CD8-positive, alpha-beta memory T cell (primary cell): ENCODE measurements at regions not wholly inside any gene's neighbourhood (a gene's known extent, or its start where the extent isn't known, plus 50 kb on each side); places are given as distances from the start of the nearest gene placed in this dataset.

Source experiments
- CTCF ChIA-PET: fragments of 350-600 bp; sonication (Branson Sonifier 250); formaldehyde crosslinking; loops from one replicate; lab custom pipeline; 2021; ENCODE audit warnings: antibody characterized with exemption; lab: Charles Lee
- POLR2A ChIA-PET: fragments of 350-600 bp; sonication (Branson Sonifier 250); formaldehyde crosslinking; loops from one replicate; lab custom pipeline; 2021; ENCODE audit warnings: antibody characterized with exemption; lab: Charles Lee
- DNase-seq, 5 donors: peaks; one replicate each; pipeline versions ENCODE4 v3.0.0 to v3.0.0-alpha.2; 2020 to 2022; ENCODE audit warnings: mixed read lengths in 1 of 5
- H3K27ac ChIP-seq: one replicate; pipeline ENCODE4 v1.7.0; 2013; ENCODE audit warnings: low read depth, mild to moderate bottlenecking, low read length, moderate library complexity
- H3K27me3 ChIP-seq: 2 replicates; pipeline ENCODE4 v1.7.0; 2013; ENCODE audit warnings: low read length, mild to moderate bottlenecking; ENCODE audit not compliant: insufficient read depth, poor library complexity, severe bottlenecking
- H3K36me3 ChIP-seq: 2 replicates; pipeline ENCODE4 v1.7.0; 2013; ENCODE audit warnings: mild to moderate bottlenecking, low read length, moderate library complexity; ENCODE audit not compliant: insufficient read depth
- H3K4me1 ChIP-seq: 2 replicates; pipeline ENCODE4 v1.7.0; 2013; ENCODE audit warnings: mild to moderate bottlenecking, low read length, moderate library complexity; ENCODE audit not compliant: insufficient read depth
- H3K4me3 ChIP-seq: 2 replicates; pipeline ENCODE4 v1.7.0; 2013; ENCODE audit warnings: mild to moderate bottlenecking, low read length
- H3K9me3 ChIP-seq: 2 replicates; pipeline ENCODE4 v1.7.0; 2013; ENCODE audit warnings: mild to moderate bottlenecking, low read length
- H3K27ac Mint-ChIP-seq, 8 donors: one replicate each; pipeline ENCODE4 v1.8.0; 2020 to 2021; ENCODE audit warnings: mixed read lengths in 8 of 8, mild to moderate bottlenecking in 6 of 8, inconsistent platforms in 3 of 8, moderate library complexity in 3 of 8
- H3K27me3 Mint-ChIP-seq, 2 donors: one replicate each; pipeline ENCODE4 v1.8.0; 2020 to 2021; ENCODE audit warnings: mixed read lengths in 2 of 2, mild to moderate bottlenecking in 1 of 2, moderate library complexity in 1 of 2
- H3K36me3 Mint-ChIP-seq, 3 donors: one replicate each; pipeline ENCODE4 v1.8.0; 2020 to 2021; ENCODE audit warnings: mixed read lengths in 3 of 3, inconsistent platforms in 1 of 3, mild to moderate bottlenecking in 1 of 3
- H3K4me1 Mint-ChIP-seq, 3 donors: one replicate each; pipeline ENCODE4 v1.8.0; 2020 to 2021; ENCODE audit warnings: mixed read lengths in 3 of 3, inconsistent platforms in 1 of 3, mild to moderate bottlenecking in 1 of 3
- H3K4me3 Mint-ChIP-seq, 7 donors: one replicate each; pipeline ENCODE4 v1.8.0; 2020 to 2021; ENCODE audit warnings: mixed read lengths in 7 of 7, mild to moderate bottlenecking in 6 of 7, moderate library complexity in 4 of 7, inconsistent platforms in 2 of 7
- H3K9me3 Mint-ChIP-seq, 5 donors: one replicate each; pipeline ENCODE4 v1.8.0; 2020 to 2022; ENCODE audit warnings: mixed read lengths in 5 of 5, mild to moderate bottlenecking in 3 of 5, moderate library complexity in 2 of 5, inconsistent platforms in 1 of 5

- no peaks in the 10 kb centered on the region for H3K9me3 ChIP-seq
- no peaks in the 10 kb centered on the region for H3K4me1 ChIP-seq
- no peaks in the 10 kb centered on the region for H3K36me3 ChIP-seq
- H3K9me3 Mint-ChIP-seq: peaks cover 0 to 5% (median 4%) of the 10 kb centered on the region in 5 donors
- H3K4me3 ChIP-seq: no peak overlapping the region
- H3K36me3 Mint-ChIP-seq: no peaks in the 10 kb centered on the region
- H3K4me1 Mint-ChIP-seq: no peaks in the 10 kb centered on the region
- DNase-seq: no peak
- H3K27ac ChIP-seq: no peak overlapping the region
- H3K27ac Mint-ChIP-seq: no peak overlapping the region
- H3K27me3 Mint-ChIP-seq: peaks cover 13 to 30% of the 10 kb centered on the region in 2 donors
- no peaks in the 10 kb centered on the region for H3K27me3 ChIP-seq
- ChIA-PET CTCF (no interaction called here), POLR2A (no interaction called here)
- H3K4me3 Mint-ChIP-seq: no peak overlapping the region
Observed at GRCh38 chr11:69931994-69932910, 113.0 kb upstream of the FGF3 start.

DNA sequence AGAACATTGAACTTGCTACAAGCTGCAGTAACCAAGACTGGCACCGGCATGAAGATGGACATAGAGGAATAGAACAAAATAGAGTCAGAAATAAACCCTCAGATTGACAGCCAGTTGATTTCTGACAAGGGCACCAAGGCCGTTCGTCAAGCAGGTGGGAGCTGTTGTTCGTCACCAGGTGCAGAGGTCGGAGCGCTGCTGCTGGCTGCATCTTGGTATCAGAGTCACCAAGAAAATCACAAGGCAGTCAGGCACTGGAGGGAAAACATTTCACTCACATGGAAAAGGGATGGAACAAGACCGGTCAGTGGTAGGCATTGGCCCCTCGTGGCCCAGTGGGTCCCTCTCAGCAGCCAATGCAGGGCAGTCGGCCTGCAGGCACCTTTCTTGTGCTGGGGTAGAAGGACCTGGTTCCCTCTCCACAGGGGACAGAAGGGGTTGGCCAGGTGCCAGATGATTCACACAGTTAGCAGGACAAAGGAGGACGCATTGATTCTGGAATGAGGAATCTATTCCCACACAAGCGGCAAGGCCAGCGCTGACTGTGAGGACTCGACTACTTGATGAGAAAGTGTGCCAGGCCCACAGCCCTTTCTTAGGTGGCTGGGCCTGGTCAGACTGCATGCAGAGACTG lies 115.8 kb upstream of the FGF3 start:
- peak in 1 of 5 donors; percentile 8 for DNase-seq
- Histone ChIP-seq H3K4me1 (no peaks in the 10 kb centered on the region), H3K27ac (no peak overlapping the region), H3K4me3 (no peak overlapping the region), H3K27me3 (no peaks in the 10 kb centered on the region), H3K36me3 (no peaks in the 10 kb centered on the region), H3K9me3 (no peaks in the 10 kb centered on the region)
- ChIA-PET POLR2A (no interaction called here), CTCF (no interaction called here)
- Mint-ChIP-seq H3K27me3 (peaks cover 6 to 23% of the 10 kb centered on the region in 2 donors), H3K9me3 (peaks cover 0 to 5% (median 3%) of the 10 kb centered on the region in 5 donors), H3K4me1 (no peaks in the 10 kb centered on the region), H3K36me3 (no peaks in the 10 kb centered on the region), H3K4me3 (no peak overlapping the region), H3K27ac (no peak overlapping the region)

GRCh38 chr11:69935941-69936505 lies 116.8 kb upstream of the FGF3 start:
- Mint-ChIP-seq H3K9me3 (peaks cover 0 to 5% (median 3%) of the 10 kb centered on the region in 5 donors), H3K27me3 (peaks cover 4 to 25% of the 10 kb centered on the region in 2 donors), H3K4me3 (no peak overlapping the region), H3K27ac (no peak overlapping the region), H3K36me3 (no peaks in the 10 kb centered on the region), H3K4me1 (no peaks in the 10 kb centered on the region)
- Histone ChIP-seq H3K9me3 (no peaks in the 10 kb centered on the region), H3K36me3 (no peaks in the 10 kb centered on the region), H3K4me3 (no peak overlapping the region), H3K27ac (no peak overlapping the region), H3K27me3 (no peaks in the 10 kb centered on the region), H3K4me1 (no peaks in the 10 kb centered on the region)
- POLR2A ChIA-PET: no interaction called here
- CTCF ChIA-PET: no interaction called here
- no peak for DNase-seq

DNA sequence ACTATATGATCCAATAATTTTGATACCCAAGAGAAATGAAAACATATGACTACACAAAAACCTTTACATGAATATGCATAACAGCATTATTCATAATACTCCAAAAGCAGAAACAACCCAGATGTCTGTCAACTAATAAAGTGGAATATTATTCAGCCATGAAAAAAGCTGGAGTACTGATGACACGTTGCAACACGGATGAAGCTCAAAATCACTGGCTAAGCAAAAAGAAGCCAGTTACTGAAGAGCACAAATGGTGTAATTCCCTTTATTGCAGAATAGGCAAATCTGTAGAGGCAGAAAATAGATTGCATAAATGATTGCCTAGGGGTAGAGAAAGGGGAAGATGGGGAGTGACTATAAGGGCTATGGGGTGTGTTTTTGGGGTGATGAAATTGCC lies 117.6 kb upstream of the FGF3 start:
- peaks cover 3 to 27% of the 10 kb centered on the region in 2 donors for H3K27me3 Mint-ChIP-seq
- no peak overlapping the region for H3K27ac ChIP-seq
- no peaks in the 10 kb centered on the region for H3K4me1 Mint-ChIP-seq
- no peaks in the 10 kb centered on the region for H3K36me3 ChIP-seq
- no peaks in the 10 kb centered on the region for H3K36me3 Mint-ChIP-seq
- H3K27ac Mint-ChIP-seq: no peak overlapping the region
- no peaks in the 10 kb centered on the region for H3K9me3 ChIP-seq
- ChIA-PET CTCF (no interaction called here), POLR2A (no interaction called here)
- DNase-seq: no peak
- H3K4me3 Mint-ChIP-seq: no peak overlapping the region
- H3K4me3 ChIP-seq: no peak overlapping the region
- peaks cover 0 to 5% (median 3%) of the 10 kb centered on the region in 5 donors for H3K9me3 Mint-ChIP-seq
- no peaks in the 10 kb centered on the region for H3K27me3 ChIP-seq
- no peaks in the 10 kb centered on the region for H3K4me1 ChIP-seq

GRCh38 chr11:69938206-69938605 lies 119.0 kb upstream of the FGF3 start:
- Histone ChIP-seq H3K27me3 (no peaks in the 10 kb centered on the region), H3K4me1 (no peaks in the 10 kb centered on the region), H3K27ac (no peak overlapping the region), H3K4me3 (no peak overlapping the region), H3K9me3 (no peaks in the 10 kb centered on the region), H3K36me3 (no peaks in the 10 kb centered on the region)
- ChIA-PET POLR2A (no interaction called here), CTCF (no interaction called here)
- Mint-ChIP-seq H3K27me3 (peaks cover 0 to 22% of the 10 kb centered on the region in 2 donors), H3K4me1 (no peaks in the 10 kb centered on the region), H3K9me3 (peaks cover 0 to 5% (median 3%) of the 10 kb centered on the region in 5 donors), H3K4me3 (no peak overlapping the region), H3K27ac (no peak overlapping the region), H3K36me3 (no peaks in the 10 kb centered on the region)
- DNase-seq: peak in 1 of 5 donors; percentile 26

DNA sequence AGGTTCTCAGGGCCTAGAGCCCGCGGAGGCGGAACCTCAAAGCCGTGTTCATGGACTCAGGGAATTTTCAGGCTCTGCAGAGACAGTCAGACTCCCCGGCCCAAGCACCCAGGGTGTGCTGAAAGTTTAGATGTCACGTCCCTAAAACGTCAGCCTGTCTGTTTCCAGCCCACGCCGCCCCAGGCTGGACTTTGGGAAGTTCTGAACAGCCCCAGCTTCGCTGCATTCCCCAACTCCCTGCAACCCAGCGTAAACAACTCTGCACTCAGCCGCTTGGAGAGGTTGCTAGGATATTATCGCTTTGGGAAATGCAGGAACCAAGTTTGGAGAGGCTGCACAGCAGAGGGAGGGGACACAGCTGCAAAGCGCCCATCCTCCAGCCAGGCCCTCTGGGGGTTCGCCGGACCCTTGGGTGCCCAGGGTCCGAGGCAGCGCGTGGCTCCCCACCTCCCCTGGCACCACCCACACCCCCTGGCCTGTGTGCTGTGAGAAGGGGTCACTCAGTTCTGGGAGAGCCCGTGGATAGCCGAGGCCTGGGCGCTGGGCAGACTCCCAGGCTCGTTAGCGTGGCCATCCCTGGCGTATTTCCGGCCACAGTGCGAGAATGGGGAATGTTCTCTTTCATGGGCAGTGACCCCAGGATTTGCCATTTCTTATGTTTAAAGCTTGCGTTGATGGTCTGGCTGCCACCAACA lies 120.5 kb upstream of the FGF3 start:
- H3K4me1 Mint-ChIP-seq: no peaks in the 10 kb centered on the region
- CTCF ChIA-PET: no interaction called here
- no peaks in the 10 kb centered on the region for H3K9me3 ChIP-seq

GRCh38 chr11:69940246-69940610 lies 121.0 kb upstream of the FGF3 start:
- Mint-ChIP-seq H3K4me1 (no peaks in the 10 kb centered on the region), H3K36me3 (no peaks in the 10 kb centered on the region), H3K27ac (no peak overlapping the region), H3K27me3 (peaks cover 5 to 32% of the 10 kb centered on the region in 2 donors), H3K9me3 (peaks cover 0 to 5% (median 3%) of the 10 kb centered on the region in 5 donors), H3K4me3 (no peak overlapping the region)
- H3K27ac ChIP-seq: no peak overlapping the region
- H3K36me3 ChIP-seq: no peaks in the 10 kb centered on the region
- peaks cover 4% of the 10 kb centered on the region for H3K27me3 ChIP-seq
- ChIA-PET CTCF (no interaction called here), POLR2A (no interaction called here)
- H3K4me1 ChIP-seq: no peaks in the 10 kb centered on the region
- no peak for DNase-seq
- H3K4me3 ChIP-seq: no peak overlapping the region
- no peaks in the 10 kb centered on the region for H3K9me3 ChIP-seq

More for the DNA sequence above, 120.5 kb upstream of the FGF3 start:
- Histone ChIP-seq H3K36me3 (no peaks in the 10 kb centered on the region), H3K27ac (no peak overlapping the region), H3K4me3 (no peak overlapping the region), H3K27me3 (peaks cover 4% of the 10 kb centered on the region), H3K4me1 (no peaks in the 10 kb centered on the region)
- POLR2A ChIA-PET: no interaction called here
- Mint-ChIP-seq H3K27ac (no peak overlapping the region), H3K36me3 (no peaks in the 10 kb centered on the region), H3K4me3 (no peak overlapping the region), H3K27me3 (peaks cover 4 to 30% of the 10 kb centered on the region in 2 donors), H3K9me3 (peaks cover 0 to 5% (median 3%) of the 10 kb centered on the region in 5 donors)
- DNase-seq: no peak
